ENCODE measurements at regions not wholly inside any gene's neighbourhood (a gene's known extent, or its start where the extent isn't known, plus 50 kb on each side); places are given as distances from the start of the nearest gene placed in this dataset.

GRCh38 chr3:173304182-173304800 is 93.3 kb upstream of the NLGN1 start:
- Histone ChIP-seq H3K9ac (ENCODE audit: low read length) (no peak overlapping the region), H3K27me3 (ENCODE audit: insufficient read depth, low read length) (no peaks in the 10 kb centered on the region), H2AFZ (ENCODE audit: low read depth, low read length, poor library complexity, severe bottlenecking) (no peak overlapping the region), H3K4me1 (ENCODE audit: control insufficient read depth in 1 of 2, insufficient read depth in 2 of 2, low read length in 2 of 2) (no peaks in the 10 kb centered on the region), H3K79me2 (ENCODE audit: insufficient read depth, low read length) (no peaks in the 10 kb centered on the region), H3K9me2 (ENCODE audit: insufficient read depth) (no peaks in the 10 kb centered on the region), H3K27ac (ENCODE audit: low read depth, low read length) (no peak overlapping the region), H3K9me3 (ENCODE audit: control insufficient read depth in 1 of 2, insufficient read depth in 1 of 2, low read depth in 1 of 2, low read length in 2 of 2) (no peaks in the 10 kb centered on the region), H3K36me3 (ENCODE audit: control insufficient read depth in 1 of 2, insufficient read depth in 2 of 2, low read length in 2 of 2) (no peaks in the 10 kb centered on the region), H4K20me1 (ENCODE audit: insufficient read depth) (no peaks in the 10 kb centered on the region), H3K4me3 (replicated peaks in 1 of 2; ENCODE audit: low read depth in 1 of 2, low read length in 2 of 2) (no peak overlapping the region), H3K4me2 (ENCODE audit: low read length) (no peak overlapping the region)
- RAD21 ChIA-PET (ENCODE audit: low non-redundant PET in 1 of 2, low total read pairs in 2 of 2, uncharacterized antibody in 2 of 2, unreplicated experiment in 2 of 2) = no interaction called here
- ATAC-seq = no peak
- no TSS peak for BruUV-seq (replicated peaks)
- TF ChIP-seq CEBPB (IDR thresholded peaks at IDR 0.05; ENCODE audit: low read depth) = no peak
- TF ChIP-seq JUND (IDR thresholded peaks at IDR 0.05) = no peak
- no peak for TF ChIP-seq TCF7L2 (IDR thresholded peaks at IDR 0.05; ENCODE audit: borderline replicate concordance, extremely low read depth, insufficient read depth, insufficient read length)
- no peak for TF ChIP-seq RAD21 (IDR thresholded peaks at IDR 0.05; ENCODE audit: low read depth)
- TF ChIP-seq SP1 (IDR thresholded peaks at IDR 0.05; ENCODE audit: low read depth) = no peak
- TF ChIP-seq EGR1 (IDR thresholded peaks at IDR 0.05; ENCODE audit: low read depth) = no peak
- no peak for TF ChIP-seq ELF1 (IDR thresholded peaks at IDR 0.05; ENCODE audit: borderline replicate concordance, low read depth)
- no peak for TF ChIP-seq MAX (IDR thresholded peaks at IDR 0.05)
- TF ChIP-seq FOSL1 (IDR thresholded peaks at IDR 0.05; ENCODE audit: low read depth) = no peak
- no peak for TF ChIP-seq EZH2 (IDR thresholded peaks at IDR 0.05)
- TF ChIP-seq ZBTB33 (IDR thresholded peaks at IDR 0.05; ENCODE audit: extremely low read depth, insufficient replicate concordance, low read length) = no peak
- TF ChIP-seq ATF3 (IDR thresholded peaks at IDR 0.05) = no peak
- no peak for TF ChIP-seq SIN3A (IDR thresholded peaks at IDR 0.05; ENCODE audit: low read depth)
- TF ChIP-seq SRF (IDR thresholded peaks at IDR 0.05; ENCODE audit: low read depth) = no peak
- TF ChIP-seq CBX3 (IDR thresholded peaks at IDR 0.05; ENCODE audit: low read depth) = no peak
- no peak; a peak in 1 of 6 replicates for TF ChIP-seq CTCF (IDR thresholded peaks at IDR 0.05 in 2 of 3, conservative IDR thresholded peaks at IDR 0.05 in 1 of 3; ENCODE audit: borderline replicate concordance in 1 of 3, insufficient read depth in 1 of 3, low read depth in 2 of 3, low read length in 2 of 3)
- CTCF ChIA-PET = no interaction called here
- no peak for DNase-seq (ENCODE audit: low read depth, low spot score)
- POLR2A ChIA-PET = no interaction called here
- intact Hi-C loops (cut with micrococcal nuclease) = no loop called here
